Neural crest cell (in vitro differentiated cells): ENCODE measurements at regions not wholly inside any gene's neighbourhood (a gene's known extent, or its start where the extent isn't known, plus 50 kb on each side); places are given as distances from the start of the nearest gene placed in this dataset.

Source experiments
- DNase-seq: peaks from one replicate; pipeline ENCODE4 v3.0.0; 2021; ENCODE audit warnings: low read depth, mixed read lengths, low spot score
- H3K27ac Mint-ChIP-seq: one replicate; pipeline ENCODE4 v1.8.0; 2021; ENCODE audit warnings: mild to moderate bottlenecking, mixed read lengths; ENCODE audit not compliant: unreplicated experiment
- H3K27me3 Mint-ChIP-seq: 2 replicates; pipeline ENCODE4 v1.8.0; 2021; ENCODE audit warnings: low read depth, mild to moderate bottlenecking, mixed read lengths
- H3K36me3 Mint-ChIP-seq: 2 replicates; pipeline ENCODE4 v1.8.0; 2021; ENCODE audit warnings: low read depth, mild to moderate bottlenecking, mixed read lengths
- H3K4me1 Mint-ChIP-seq: 2 replicates; pipeline ENCODE4 v1.8.0; 2021; ENCODE audit warnings: mixed read lengths
- H3K4me3 Mint-ChIP-seq: one replicate; pipeline ENCODE4 v1.8.0; 2021; ENCODE audit warnings: mild to moderate bottlenecking, mixed read lengths
- H3K9me3 Mint-ChIP-seq: 2 replicates; pipeline ENCODE4 v1.8.0; 2021; ENCODE audit warnings: mixed read lengths
- TF ChIP-seq, protein P1 (sequence below): fragments of 200-600 bp; sonication (generic); conservative IDR thresholded peaks from 2 replicates; pipeline ENCODE4 v1.5.0; 2021; ENCODE audit warnings: antibody characterized with exemption, mild to moderate bottlenecking

DNA sequence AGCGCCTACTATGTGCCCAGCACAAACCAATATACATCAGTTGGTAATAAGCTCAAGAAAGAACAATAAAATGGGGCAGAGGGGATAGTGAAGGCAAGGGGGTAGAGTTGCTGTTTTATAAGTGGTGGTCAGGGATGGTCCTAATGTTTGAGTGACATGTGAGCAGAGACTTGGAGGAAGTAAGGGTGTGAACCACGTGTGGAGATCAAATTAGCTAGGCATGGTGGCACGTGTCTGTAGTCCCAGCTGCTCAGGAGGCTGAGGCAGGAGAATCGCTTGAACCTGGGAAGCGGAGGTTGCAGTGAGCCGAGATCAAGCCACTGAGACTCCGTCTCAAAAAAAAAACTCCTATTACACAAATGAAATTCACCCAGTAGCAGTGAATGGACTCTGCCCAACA, 56.5 kb downstream of the IRX6 start:
- DNase-seq, result no peak
- Mint-ChIP-seq H3K36me3 (no peaks in the 10 kb centered on the region), H3K9me3 (no peaks in the 10 kb centered on the region), H3K4me1 (peaks cover 4% of the 10 kb centered on the region), H3K4me3 (no peak overlapping the region), H3K27ac (no peak overlapping the region), H3K27me3 (peaks cover 9% of the 10 kb centered on the region)
- TF ChIP-seq, protein P1, sequence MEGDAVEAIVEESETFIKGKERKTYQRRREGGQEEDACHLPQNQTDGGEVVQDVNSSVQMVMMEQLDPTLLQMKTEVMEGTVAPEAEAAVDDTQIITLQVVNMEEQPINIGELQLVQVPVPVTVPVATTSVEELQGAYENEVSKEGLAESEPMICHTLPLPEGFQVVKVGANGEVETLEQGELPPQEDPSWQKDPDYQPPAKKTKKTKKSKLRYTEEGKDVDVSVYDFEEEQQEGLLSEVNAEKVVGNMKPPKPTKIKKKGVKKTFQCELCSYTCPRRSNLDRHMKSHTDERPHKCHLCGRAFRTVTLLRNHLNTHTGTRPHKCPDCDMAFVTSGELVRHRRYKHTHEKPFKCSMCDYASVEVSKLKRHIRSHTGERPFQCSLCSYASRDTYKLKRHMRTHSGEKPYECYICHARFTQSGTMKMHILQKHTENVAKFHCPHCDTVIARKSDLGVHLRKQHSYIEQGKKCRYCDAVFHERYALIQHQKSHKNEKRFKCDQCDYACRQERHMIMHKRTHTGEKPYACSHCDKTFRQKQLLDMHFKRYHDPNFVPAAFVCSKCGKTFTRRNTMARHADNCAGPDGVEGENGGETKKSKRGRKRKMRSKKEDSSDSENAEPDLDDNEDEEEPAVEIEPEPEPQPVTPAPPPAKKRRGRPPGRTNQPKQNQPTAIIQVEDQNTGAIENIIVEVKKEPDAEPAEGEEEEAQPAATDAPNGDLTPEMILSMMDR, result no peak

DNA sequence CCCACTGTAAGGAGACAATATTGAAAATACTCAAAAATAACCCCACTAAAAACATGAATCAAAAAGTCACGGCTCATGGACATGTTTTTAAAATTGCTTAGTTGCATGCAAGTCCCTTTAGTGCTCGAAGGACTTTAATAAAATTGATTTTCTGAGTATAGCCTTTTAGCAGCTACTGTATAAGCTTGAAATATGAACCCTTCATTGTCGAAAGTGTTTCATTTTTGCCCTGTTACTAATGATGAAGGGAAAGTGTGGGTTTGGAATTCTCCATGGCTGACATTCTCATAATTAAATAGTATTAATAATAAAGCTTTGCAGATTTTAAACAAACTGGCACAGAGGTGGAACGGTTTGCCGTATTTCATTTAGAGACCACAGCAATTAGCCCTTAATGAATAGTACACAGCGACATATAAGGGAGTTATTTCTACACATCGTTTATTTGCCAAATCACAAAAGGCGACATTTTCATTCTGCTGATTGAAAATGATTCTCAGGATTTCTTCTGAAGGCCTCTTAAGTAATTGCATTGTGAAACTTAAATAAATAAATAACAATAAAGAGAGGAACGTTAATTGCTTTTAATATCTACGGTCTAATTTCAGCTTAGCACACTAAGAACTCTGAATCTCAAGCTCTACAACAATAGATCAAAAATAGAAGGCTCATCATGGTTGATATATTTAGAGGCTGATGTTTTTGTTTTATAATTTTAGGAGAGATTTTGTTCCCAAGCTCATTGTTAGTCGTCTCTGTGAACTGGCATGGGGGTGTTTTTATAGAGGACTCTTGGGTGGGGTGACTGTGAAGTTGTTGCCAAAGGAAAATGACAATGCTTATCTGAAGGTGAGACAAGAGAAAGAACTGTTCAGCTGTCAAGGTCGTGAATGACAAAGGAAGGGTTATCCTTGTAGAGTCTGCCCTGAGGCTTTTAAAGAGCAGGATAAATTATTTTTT, 60.6 kb downstream of the IRX6 start:
- no peak overlapping the region for H3K27ac Mint-ChIP-seq
- H3K36me3 Mint-ChIP-seq, result no peaks in the 10 kb centered on the region
- no peak overlapping the region for H3K4me3 Mint-ChIP-seq
- TF ChIP-seq, protein P1, result no peak
- H3K9me3 Mint-ChIP-seq, result no peaks in the 10 kb centered on the region
- DNase-seq, result no peak
- peaks cover 6% of the 10 kb centered on the region for H3K27me3 Mint-ChIP-seq
- peaks cover 14% of the 10 kb centered on the region for H3K4me1 Mint-ChIP-seq

DNA sequence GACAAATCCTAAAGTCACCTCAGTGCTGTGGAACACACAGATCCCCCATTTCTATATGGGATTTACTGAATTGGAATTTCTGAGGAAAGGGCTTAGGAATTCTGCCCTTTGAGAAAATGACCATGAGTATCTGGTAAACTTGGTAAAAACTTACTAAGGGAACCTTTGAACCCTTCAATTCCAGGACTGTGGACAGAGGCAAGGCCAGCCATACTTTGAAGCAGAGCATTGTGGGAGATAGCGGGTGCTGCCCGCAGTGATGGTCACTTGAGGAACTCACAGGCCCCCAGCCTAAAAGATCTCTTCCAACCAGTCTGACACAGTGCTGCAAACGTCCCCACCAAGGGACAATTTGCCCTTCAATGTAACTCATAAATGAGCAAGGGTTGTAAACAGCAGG, 61.4 kb downstream of the IRX6 start:
- DNase-seq, result no peak
- Mint-ChIP-seq H3K9me3 (no peaks in the 10 kb centered on the region), H3K36me3 (no peaks in the 10 kb centered on the region), H3K4me1 (peaks cover 22% of the 10 kb centered on the region), H3K27me3 (peaks cover 4% of the 10 kb centered on the region), H3K27ac (no peak overlapping the region), H3K4me3 (no peak overlapping the region)
- TF ChIP-seq, protein P1, result no peak

DNA sequence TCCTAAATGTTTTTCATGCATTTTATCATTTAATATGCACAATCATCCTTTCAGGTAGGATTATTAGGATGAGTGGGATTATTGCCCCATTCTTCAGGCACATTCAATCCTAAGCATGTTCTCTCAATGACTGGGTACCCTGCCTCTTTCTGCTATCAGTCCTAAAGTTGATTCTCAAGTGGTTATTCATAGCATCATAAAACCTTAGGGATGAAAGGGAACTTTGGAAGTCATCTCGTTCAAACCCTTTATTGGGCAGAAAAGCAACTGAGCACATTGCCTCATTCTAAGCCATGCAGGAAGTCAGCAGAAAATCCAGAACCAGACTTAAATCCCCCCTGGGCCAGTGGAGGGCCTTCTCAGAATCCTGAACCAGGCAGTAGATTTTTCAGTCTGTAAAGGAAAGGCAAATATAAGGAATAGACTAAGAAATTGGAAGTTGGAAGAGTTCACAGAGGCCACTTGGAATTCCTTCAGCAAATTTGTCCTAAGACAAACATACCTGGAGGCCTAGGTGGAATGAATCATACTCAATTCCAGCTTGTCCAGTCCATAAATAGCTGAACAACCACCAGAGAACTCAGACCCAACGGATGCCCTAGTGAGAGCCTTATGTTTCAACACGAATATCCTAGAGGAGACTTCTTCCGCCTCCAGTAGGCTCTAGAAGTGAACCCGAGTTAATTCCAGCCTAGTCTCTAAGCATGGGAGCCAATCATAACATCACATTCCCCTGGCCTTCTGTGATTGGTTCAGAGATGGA, 62.7 kb downstream of the IRX6 start:
- Mint-ChIP-seq H3K27ac (no peak overlapping the region), H3K4me1 (peaks cover 35% of the 10 kb centered on the region), H3K27me3 (no peaks in the 10 kb centered on the region), H3K4me3 (no peak overlapping the region), H3K9me3 (no peaks in the 10 kb centered on the region), H3K36me3 (no peaks in the 10 kb centered on the region)
- DNase-seq, result no peak
- TF ChIP-seq, protein P1, result no peak

DNA sequence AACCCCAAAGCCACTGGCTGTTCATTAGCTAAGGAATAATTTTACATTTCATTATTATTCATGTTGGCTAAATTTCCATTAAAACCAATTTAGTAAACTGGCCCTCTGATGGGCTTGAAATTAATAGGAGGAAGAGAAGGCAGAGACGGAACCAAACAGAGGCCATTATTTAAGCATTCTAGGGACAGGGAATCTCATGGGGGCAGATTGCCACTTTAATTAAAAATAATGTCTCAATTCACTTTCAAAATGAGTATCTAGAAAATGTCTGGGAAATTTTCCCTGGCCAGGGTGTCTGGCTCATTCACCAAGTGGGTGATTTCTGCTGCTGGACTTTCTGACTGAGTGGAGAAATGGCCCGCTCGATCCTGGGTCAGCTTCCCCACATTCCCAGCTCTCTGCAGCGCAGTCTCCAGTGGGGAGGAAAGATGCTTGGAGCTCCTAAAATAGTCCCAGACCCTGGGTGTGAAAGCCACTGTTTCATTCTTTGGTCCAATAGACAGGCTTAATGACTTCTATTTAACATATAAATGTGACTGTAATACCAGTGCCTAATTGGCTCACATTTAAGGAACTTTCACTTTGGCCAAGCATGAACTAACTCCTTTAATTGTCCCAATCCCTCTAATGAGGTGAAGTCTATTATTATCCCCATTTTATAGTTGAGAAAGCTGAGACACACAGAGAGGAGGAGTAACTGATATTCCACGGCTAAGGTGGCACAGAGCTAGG, 64.3 kb downstream of the IRX6 start:
- Mint-ChIP-seq H3K4me3 (no peak overlapping the region), H3K27me3 (peaks cover 7% of the 10 kb centered on the region), H3K9me3 (peaks cover 2% of the 10 kb centered on the region), H3K36me3 (no peaks in the 10 kb centered on the region), H3K4me1 (peaks cover 39% of the 10 kb centered on the region), H3K27ac (no peak overlapping the region)
- DNase-seq, result no peak
- TF ChIP-seq, protein P1, result no peak
